Endothelial cell (in vitro differentiated cells): ENCODE measurements at regions not wholly inside any gene's neighbourhood (a gene's known extent, or its start where the extent isn't known, plus 50 kb on each side); places are given as distances from the start of the nearest gene placed in this dataset.

Source experiments
- DNase-seq: peaks from one replicate; pipeline ENCODE4 v3.0.0; 2021; ENCODE audit warnings: low spot score
- H3K27ac Mint-ChIP-seq: one replicate; pipeline ENCODE4 v1.8.0; 2021; ENCODE audit warnings: mixed read lengths, inconsistent platforms; ENCODE audit not compliant: unreplicated experiment
- H3K27me3 Mint-ChIP-seq: one replicate; pipeline ENCODE4 v1.8.0; 2021; ENCODE audit warnings: mild to moderate bottlenecking, moderate library complexity, mixed read lengths, inconsistent platforms; ENCODE audit not compliant: unreplicated experiment
- H3K36me3 Mint-ChIP-seq: one replicate; pipeline ENCODE4 v1.8.0; 2021; ENCODE audit warnings: mild to moderate bottlenecking, low read depth, mixed read lengths, inconsistent platforms; ENCODE audit not compliant: unreplicated experiment
- H3K4me1 Mint-ChIP-seq: one replicate; pipeline ENCODE4 v1.8.0; 2021; ENCODE audit warnings: mild to moderate bottlenecking, mixed read lengths, inconsistent platforms; ENCODE audit not compliant: unreplicated experiment
- H3K4me3 Mint-ChIP-seq: one replicate; pipeline ENCODE4 v1.8.0; 2021; ENCODE audit warnings: mild to moderate bottlenecking, mixed read lengths, inconsistent platforms; ENCODE audit not compliant: unreplicated experiment
- H3K9me3 Mint-ChIP-seq: one replicate; pipeline ENCODE4 v1.8.0; 2021; ENCODE audit warnings: mixed read lengths, inconsistent platforms; ENCODE audit not compliant: unreplicated experiment
- CTCF ChIP-seq: fragments of 200-600 bp; sonication (generic); IDR thresholded peaks from one replicate; pipeline ENCODE4 v1.5.0; 2021; ENCODE audit warnings: antibody characterized with exemption; ENCODE audit not compliant: unreplicated experiment

- DNase-seq, result no peak
- Mint-ChIP-seq H3K27me3 (peaks cover 2% of the 10 kb centered on the region), H3K36me3 (peaks cover 4% of the 10 kb centered on the region), H3K4me1 (no peaks in the 10 kb centered on the region), H3K4me3 (no peak overlapping the region), H3K9me3 (peaks cover 6% of the 10 kb centered on the region), H3K27ac (no peak overlapping the region)
- no peak for TF ChIP-seq CTCF
These were observed 972.5 kb upstream of the CDH8 start for GRCh38 chr16:63008688-63009087.

GRCh38 chr16:63005356-63005755 is 969.1 kb upstream of the CDH8 start:
- no peaks in the 10 kb centered on the region for H3K4me1 Mint-ChIP-seq
- H3K4me3 Mint-ChIP-seq, result no peak overlapping the region
- peaks cover 2% of the 10 kb centered on the region for H3K27me3 Mint-ChIP-seq
- H3K36me3 Mint-ChIP-seq, result peaks cover 4% of the 10 kb centered on the region
- TF ChIP-seq CTCF, result no peak
- H3K27ac Mint-ChIP-seq, result no peak overlapping the region
- peaks cover 10% of the 10 kb centered on the region for H3K9me3 Mint-ChIP-seq
- DNase-seq, result no peak

GRCh38 chr16:62989480-62989879 is 953.2 kb upstream of the CDH8 start:
- Mint-ChIP-seq H3K36me3 (no peaks in the 10 kb centered on the region), H3K27me3 (no peaks in the 10 kb centered on the region), H3K4me1 (no peaks in the 10 kb centered on the region), H3K9me3 (no peaks in the 10 kb centered on the region), H3K27ac (no peak overlapping the region), H3K4me3 (no peak overlapping the region)
- DNase-seq, result no peak
- TF ChIP-seq CTCF, result no peak

GRCh38 chr16:62985722-62986121 is 949.5 kb upstream of the CDH8 start:
- Mint-ChIP-seq H3K27me3 (peaks cover 5% of the 10 kb centered on the region), H3K4me3 (no peak overlapping the region), H3K36me3 (no peaks in the 10 kb centered on the region), H3K4me1 (no peaks in the 10 kb centered on the region), H3K27ac (no peak overlapping the region), H3K9me3 (peaks cover 5% of the 10 kb centered on the region)
- no peak for TF ChIP-seq CTCF
- DNase-seq, result no peak

GRCh38 chr16:62978451-62978850 is 942.2 kb upstream of the CDH8 start:
- TF ChIP-seq CTCF, result no peak
- H3K4me3 Mint-ChIP-seq, result no peak overlapping the region
- no peaks in the 10 kb centered on the region for H3K4me1 Mint-ChIP-seq
- no peak for DNase-seq
- H3K36me3 Mint-ChIP-seq, result no peaks in the 10 kb centered on the region
- H3K9me3 Mint-ChIP-seq, result peaks cover 4% of the 10 kb centered on the region
- H3K27me3 Mint-ChIP-seq, result peaks cover 5% of the 10 kb centered on the region
- H3K27ac Mint-ChIP-seq, result no peak overlapping the region
